T-helper 1 cell treated with Interleukin-12 subunit alpha and Interleukin-12 subunit beta and Interleukin-4 antibody, amounts not matched to agents 30 ng/mL and 1 ng/mL, for 36 hours (primary cell): ENCODE measurements at regions not wholly inside any gene's neighbourhood (a gene's known extent, or its start where the extent isn't known, plus 50 kb on each side); places are given as distances from the start of the nearest gene placed in this dataset.

ENCODE experiments used
- intact Hi-C: fragments of 100-400 bp; cut with micrococcal nuclease; formaldehyde crosslinking; loops from one replicate; pipeline ENCODE4 v1.15.1; 2024

DNA sequence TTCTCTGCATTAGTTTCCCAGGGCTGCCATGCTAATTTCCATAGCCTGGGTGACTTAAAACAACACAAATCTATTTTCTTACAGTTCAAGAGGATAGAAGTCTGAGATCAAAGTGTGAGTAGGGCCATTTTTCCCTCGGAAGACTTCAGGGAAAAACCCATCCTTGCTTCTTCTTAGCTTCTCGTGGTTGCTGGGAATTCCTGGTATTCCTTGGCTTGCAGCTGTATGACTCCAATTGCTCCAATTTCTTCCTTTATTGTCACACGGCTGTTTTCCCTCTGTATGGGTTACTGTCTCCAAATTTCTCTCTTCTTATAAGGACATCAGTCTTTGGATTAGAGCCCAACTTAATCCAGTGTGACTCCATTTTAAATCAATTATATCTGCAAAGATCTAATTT is 128.4 kb upstream of the JAG1 start:
- intact Hi-C loops, result no loop called here

- intact Hi-C loops, result no loop called here
These were observed 132.0 kb upstream of the JAG1 start for GRCh38 chr20:10805764-10806163.

- intact Hi-C loops, result no loop called here
These were observed 132.7 kb upstream of the JAG1 start for GRCh38 chr20:10806539-10806938.

DNA sequence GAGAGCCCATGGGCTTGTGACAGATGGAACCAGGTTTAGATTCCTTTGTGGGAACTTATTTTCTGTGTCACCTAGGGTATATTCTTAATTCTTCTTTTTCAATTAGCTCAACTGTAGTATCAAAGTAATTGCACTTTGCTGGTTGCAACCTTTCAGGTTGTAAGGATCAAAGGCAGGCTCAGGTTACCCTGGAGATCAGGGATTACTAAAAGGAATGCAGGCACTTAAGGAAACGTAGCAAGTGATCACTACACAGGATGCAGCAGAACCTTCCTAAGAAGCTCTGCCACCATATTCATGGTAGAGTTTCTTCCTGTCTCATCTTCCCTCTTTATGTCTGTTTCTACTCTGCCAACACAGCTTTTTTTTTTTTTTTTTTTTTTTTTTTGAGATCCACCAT is 133.2 kb upstream of the JAG1 start:
- intact Hi-C loops, result no loop called here

DNA sequence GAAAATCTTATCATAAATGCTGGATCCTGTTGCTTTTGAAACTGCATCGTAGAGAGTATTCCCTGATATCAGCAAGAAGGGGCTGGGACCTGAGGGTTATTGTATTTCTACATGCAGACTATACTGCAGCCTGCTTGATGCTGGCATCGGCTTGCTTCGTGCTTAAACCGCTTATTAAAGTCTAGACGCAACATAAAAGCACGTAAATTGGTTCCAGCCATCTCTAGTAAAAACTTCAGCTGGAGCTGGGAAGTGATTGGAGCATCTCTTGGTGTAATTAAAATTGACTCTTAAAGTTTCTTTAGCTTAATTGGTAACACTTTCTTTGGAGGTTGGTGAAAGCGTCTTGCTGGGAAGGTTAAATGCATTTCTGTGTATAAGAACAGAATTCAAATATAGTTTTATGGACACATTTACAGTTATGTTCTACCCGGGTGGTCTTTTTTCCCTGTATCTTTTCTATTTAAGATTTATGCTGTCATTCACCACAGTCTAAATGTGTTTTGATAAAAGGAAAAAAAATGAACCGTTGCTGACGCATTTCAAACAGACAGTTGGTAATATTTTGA is 139.0 kb upstream of the JAG1 start:
- intact Hi-C loops, result no loop called here

DNA sequence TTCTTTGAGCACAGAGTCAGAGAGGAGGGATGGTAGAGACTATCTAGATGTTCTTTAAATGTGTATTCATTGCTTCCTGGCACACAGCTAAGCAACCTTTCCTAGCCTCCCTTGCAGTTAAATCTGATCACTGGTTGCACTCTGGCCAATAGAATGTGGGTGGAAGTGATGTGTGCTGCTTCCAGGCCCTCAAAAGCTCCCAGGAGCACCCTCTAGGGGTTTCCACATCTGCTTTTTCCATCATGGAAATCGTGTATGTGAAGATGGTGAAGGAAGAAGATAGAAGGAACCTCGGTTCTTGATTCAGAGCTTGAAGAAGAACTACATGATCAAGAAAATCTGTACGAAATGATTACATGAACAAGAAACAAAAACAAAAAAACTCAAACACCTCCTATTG is 149.8 kb upstream of the JAG1 start:
- intact Hi-C loops, result no loop called here

DNA sequence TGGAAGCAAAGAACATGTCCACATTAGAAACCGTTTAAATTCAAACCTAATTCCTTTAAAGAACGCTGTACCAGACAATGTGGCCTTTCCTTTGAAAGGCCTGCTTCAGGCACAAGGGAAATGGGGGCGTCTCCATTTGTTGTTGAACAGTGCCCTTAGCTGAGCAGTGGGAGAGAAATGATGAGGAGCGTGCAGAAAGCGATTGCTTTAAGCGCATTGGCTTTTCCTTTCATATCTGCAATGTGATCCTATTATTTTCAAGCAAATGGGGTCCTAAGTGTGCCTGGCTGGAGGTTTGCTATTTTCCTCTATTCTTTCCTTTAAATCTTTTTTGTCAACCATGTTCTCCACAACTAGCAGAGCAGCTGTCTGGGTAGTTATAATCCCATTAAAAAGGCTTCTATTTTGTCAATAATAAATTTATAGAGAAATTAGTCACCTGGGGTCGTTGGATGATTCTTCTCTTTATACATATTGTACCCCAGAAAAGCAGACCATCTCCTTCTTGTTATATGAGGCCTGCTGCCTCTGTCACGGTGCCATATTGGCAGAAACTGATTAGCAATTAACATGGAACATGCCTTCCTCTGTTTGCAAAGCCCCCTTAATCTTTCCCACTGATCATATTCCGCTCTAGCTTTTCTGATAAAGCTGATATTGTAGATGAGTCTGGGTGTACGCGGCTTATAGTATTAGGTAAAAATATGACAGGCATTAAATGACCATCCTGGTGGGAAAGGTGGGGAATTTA is 151.1 kb upstream of the JAG1 start:
- intact Hi-C loops, result no loop called here

DNA sequence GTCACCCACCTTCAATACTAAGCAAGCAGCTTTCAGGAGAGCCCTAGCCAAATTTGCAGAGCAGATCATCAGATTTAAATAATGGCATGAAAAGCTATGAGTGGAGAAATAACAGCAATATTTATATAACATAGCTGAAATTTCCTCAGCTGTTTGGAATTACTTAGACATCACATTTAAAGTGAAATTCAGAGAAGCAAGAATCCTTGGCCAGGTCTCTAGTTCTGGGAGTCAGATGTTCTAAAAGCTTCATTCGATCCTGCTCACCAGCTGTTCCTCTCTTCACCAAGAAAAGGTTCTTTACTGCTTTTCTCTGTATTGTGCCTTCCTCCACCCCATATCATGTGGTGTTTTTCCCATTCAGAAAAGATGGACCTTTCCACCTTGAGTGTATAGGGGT is 152.3 kb upstream of the JAG1 start:
- intact Hi-C loops, result no loop called here

DNA sequence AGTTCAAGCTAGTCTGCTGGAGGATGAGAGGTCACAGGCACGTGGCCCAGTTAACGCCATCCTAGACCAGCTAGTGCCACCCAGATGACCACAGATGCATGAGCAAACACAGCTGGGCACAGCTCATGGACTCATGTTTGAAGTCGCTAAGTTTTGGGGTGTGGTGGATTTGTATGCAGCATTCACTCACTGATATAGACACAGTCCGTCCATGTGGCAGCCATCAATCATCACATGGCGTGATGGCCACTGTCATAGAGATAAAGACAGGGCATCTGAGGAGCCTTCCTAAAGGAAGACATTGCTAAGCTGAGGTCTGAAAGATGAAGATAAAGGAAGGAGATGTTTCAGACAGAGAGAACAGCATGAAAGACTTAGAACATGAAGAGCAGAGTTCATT is 154.4 kb upstream of the JAG1 start:
- intact Hi-C loops, result no loop called here

DNA sequence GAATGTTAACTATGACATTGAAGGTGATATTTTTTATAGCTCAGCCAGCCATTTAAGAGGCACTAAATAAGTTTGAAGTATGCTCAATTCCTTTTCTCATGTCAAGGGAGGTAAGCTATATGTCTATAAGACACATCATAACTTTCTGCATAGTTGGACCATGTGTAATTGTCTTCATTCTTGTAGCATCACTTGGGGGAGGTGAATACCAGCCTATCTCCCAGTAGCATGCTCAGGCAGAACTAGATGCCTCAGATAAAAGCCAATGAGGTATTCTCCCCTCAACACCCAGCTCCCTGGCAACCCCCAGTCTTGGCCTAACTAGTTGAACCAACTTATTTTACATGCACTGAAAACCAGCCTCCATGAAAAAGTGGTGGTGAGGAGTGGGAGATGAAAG is 158.3 kb upstream of the JAG1 start:
- intact Hi-C loops, result no loop called here

- intact Hi-C loops, result no loop called here
These were observed 164.1 kb upstream of the JAG1 start for GRCh38 chr20:10837901-10838300.

DNA sequence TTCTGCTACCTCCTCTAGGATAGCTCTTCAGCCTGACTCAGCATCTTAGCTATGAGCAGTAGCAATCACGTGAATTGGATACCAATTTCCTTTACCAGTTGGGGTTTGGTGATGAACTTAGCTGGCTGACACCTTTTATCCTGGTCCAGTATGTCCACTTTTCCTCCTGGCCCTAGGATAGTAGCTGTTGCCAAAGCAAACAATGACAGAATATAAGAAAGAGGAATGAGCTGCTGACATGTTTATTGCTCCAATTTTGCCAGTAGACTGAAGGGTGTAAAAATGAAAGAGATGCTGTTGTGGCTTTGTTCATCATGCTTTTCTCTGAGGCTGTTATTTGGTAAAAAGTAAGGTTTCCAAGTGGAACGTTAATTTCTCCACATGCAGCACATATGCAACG is 168.3 kb upstream of the JAG1 start:
- intact Hi-C loops, result no loop called here

- intact Hi-C loops, result no loop called here
These were observed 169.4 kb upstream of the JAG1 start for GRCh38 chr20:10843146-10843711.

DNA sequence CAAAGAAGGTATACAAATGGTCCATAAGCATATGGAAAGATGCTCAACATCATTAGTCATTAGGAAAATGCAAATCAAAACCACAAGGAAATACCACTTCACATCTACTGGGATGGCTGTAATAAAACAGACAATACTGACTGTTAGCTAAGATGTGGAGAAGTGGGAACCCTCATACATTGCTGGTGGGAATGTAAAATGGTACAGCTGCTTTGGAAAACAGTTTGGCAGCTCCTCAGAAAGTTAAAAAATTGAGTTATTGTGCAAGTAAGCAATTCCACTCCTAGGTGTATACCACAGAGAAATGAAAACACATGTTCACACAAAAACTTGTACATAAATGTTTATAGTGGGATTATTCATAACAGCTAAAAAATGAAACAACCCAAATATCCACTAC is 173.0 kb upstream of the JAG1 start:
- intact Hi-C loops, result no loop called here

DNA sequence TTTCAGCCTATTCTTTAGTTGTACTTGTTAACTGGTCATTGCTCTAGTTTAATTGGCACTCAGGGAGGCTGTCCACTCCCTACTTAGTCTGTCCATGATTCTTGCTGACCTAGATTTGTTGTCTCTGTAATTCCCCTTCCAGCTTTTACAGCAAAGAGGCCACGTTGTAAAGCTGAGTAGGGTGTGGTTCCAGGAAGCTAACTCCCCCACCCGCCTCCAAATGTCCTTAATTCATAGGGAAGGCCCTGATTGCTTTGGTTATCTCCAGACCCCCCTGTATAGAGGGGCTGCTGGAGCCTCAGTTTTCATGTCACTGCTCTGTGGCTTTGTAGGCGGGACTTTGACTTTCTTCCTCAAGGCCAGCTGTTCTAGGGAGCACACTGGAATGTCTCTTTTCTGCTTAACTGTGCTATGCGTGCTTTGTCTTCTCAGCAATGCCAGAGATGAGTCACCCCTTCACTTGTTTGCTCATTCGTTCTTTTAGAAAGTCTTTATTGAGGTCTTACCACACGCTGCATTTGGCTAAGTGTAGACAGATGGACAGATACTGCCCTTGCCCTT is 175.1 kb upstream of the JAG1 start:
- intact Hi-C loops, result no loop called here

GRCh38 chr20:10853176-10853575 is 179.4 kb upstream of the JAG1 start:
- intact Hi-C loops, result no loop called here

- intact Hi-C loops, result no loop called here
These were observed 179.9 kb upstream of the JAG1 start for GRCh38 chr20:10853731-10854130.

DNA sequence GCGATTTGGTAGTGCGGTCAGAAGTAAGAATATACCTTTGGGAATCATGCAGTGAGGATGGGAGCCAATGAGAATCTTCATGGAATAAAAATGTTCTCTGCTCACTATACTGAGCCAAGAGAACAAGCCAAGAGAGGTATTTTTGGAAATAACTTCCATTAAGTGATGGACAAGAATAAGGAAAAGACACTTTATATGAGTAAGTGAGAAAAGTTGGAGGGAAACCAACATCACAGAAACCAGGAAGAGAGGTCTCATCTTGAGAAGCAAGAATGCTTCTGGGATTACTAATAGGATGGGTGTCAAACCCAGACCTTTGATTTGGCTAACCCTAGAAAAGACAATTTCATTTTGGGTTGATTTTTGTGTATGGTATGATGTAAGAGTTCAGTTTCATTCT is 181.2 kb upstream of the JAG1 start:
- intact Hi-C loops, result no loop called here

- intact Hi-C loops, result no loop called here
These were observed 182.0 kb upstream of the JAG1 start for GRCh38 chr20:10855778-10856177.

DNA sequence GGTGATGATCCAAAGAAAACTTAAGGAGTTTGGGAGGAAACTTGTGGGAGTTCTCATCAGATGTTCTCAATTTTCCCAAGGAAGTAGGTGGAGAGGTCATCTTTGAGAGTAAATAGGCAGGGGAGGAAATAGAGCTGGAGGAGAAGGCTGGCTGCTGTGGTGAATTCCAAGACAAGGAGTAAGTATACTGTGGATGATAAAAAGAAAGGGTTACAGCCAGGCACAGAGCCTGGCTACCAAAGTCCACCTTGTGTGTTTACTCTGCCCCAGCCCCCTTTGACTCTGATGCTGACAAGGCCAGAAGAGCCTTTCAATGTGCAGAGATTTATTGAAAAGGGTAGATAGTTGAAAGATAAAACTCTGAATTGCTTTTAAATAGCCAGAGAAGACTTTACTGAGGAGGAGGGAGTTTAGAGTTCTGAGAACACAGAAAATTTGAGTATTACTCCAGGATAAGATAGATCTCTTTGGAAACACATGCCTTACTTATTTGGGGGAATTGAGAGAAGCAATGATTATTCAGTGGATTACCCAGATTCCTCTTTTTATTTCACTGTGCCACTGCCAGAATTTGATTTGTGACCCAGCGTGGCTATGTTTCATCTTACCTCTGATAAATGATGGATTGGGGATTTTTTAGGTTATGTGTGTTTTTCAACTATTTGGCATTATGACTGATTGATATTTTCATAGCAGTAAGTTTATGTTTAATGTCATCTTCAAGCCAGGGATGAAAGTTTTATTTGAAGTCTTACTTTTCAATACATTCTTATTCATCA is 182.6 kb upstream of the JAG1 start:
- intact Hi-C loops, result no loop called here

GRCh38 chr20:10857352-10858070 is 183.7 kb upstream of the JAG1 start:
- intact Hi-C loops, result no loop called here
